ENCODE measurements at regions not wholly inside any gene's neighbourhood (a gene's known extent, or its start where the extent isn't known, plus 50 kb on each side); places are given as distances from the start of the nearest gene placed in this dataset.

GRCh38 chr20:60947819-60948218 lies 304.2 kb upstream of the CDH4 start:
- DNase-seq, result no peak

- DNase-seq, result no peak
These were observed 303.8 kb upstream of the CDH4 start for GRCh38 chr20:60948224-60948623.

GRCh38 chr20:60950561-60950960 lies 301.5 kb upstream of the CDH4 start:
- DNase-seq, result no peak

- DNase-seq, result no peak
These were observed 301.1 kb upstream of the CDH4 start for GRCh38 chr20:60950974-60951373.

GRCh38 chr20:60952861-60953260 lies 299.2 kb upstream of the CDH4 start:
- DNase-seq, result no peak

GRCh38 chr20:60953321-60953720 lies 298.7 kb upstream of the CDH4 start:
- no peak for DNase-seq

- no peak for DNase-seq
These were observed 296.4 kb upstream of the CDH4 start for GRCh38 chr20:60955706-60956105.

- DNase-seq, result no peak
These were observed 295.9 kb upstream of the CDH4 start for GRCh38 chr20:60956194-60956593.

- DNase-seq, result no peak
These were observed 294.4 kb upstream of the CDH4 start for GRCh38 chr20:60957621-60958020.

GRCh38 chr20:60959971-60960370 lies 292.1 kb upstream of the CDH4 start:
- no peak for DNase-seq

- DNase-seq, result no peak
These were observed 291.6 kb upstream of the CDH4 start for GRCh38 chr20:60960500-60960899.

- DNase-seq, result no peak
These were observed 290.5 kb upstream of the CDH4 start for GRCh38 chr20:60961551-60961950.

GRCh38 chr20:60962367-60963045 lies 289.6 kb upstream of the CDH4 start:
- no peak for DNase-seq

GRCh38 chr20:60963146-60963545 lies 288.9 kb upstream of the CDH4 start:
- no peak for DNase-seq

- DNase-seq, result no peak
These were observed 287.1 kb upstream of the CDH4 start for GRCh38 chr20:60964911-60965310.

- DNase-seq, result no peak
These were observed 286.0 kb upstream of the CDH4 start for GRCh38 chr20:60966031-60966430.

- DNase-seq, result no peak
These were observed 285.3 kb upstream of the CDH4 start for GRCh38 chr20:60966766-60967165.

GRCh38 chr20:60967431-60968316 lies 284.4 kb upstream of the CDH4 start:
- no peak for DNase-seq

- no peak for DNase-seq
These were observed 283.0 kb upstream of the CDH4 start for GRCh38 chr20:60968853-60969720.

GRCh38 chr20:60970601-60971000 lies 281.5 kb upstream of the CDH4 start:
- DNase-seq, result no peak

GRCh38 chr20:60974022-60974421 lies 278.0 kb upstream of the CDH4 start:
- DNase-seq, result no peak

- DNase-seq, result no peak
These were observed 277.6 kb upstream of the CDH4 start for GRCh38 chr20:60974441-60974945.

- DNase-seq, result no peak
These were observed 275.9 kb upstream of the CDH4 start for GRCh38 chr20:60976139-60976538.
